Loucy (cell line): ENCODE measurements at regions not wholly inside any gene's neighbourhood (a gene's known extent, or its start where the extent isn't known, plus 50 kb on each side); places are given as distances from the start of the nearest gene placed in this dataset.

Experiments
- H2AFZ ChIP-seq: fragments of 200-600 bp; sonication (generic); 2 replicates; pipeline ENCODE4 v1.6.0; 2016; ENCODE audit warnings: antibody characterized with exemption, mild to moderate bottlenecking, low read length, moderate library complexity
- H3F3A ChIP-seq: fragments of 200-600 bp; 2 replicates; pipeline ENCODE4 v1.6.0; 2016; ENCODE audit warnings: antibody characterized with exemption, low read depth, mild to moderate bottlenecking
- H3K27me3 ChIP-seq: fragments of 200-600 bp; sonication (generic); 2 replicates; pipeline ENCODE4 v1.6.1; 2014; ENCODE audit warnings: low read length, mild to moderate bottlenecking; ENCODE audit not compliant: insufficient read depth, poor library complexity, severe bottlenecking
- H3K36me3 ChIP-seq: fragments of 200-600 bp; sonication (generic); 2 replicates; pipeline ENCODE4 v1.6.1; 2016; ENCODE audit warnings: low read length; ENCODE audit not compliant: insufficient read depth
- H3K4me1 ChIP-seq: fragments of 200-600 bp; sonication (generic); 2 replicates; pipeline ENCODE4 v1.5.1; 2014; ENCODE audit warnings: low read length, mild to moderate bottlenecking; ENCODE audit not compliant: insufficient read depth, poor library complexity, severe bottlenecking
- H3K4me2 ChIP-seq: fragments of 200-600 bp; sonication (generic); 2 replicates; pipeline ENCODE4 v1.6.0; 2014; ENCODE audit warnings: antibody characterized with exemption, low read length, low read depth, mild to moderate bottlenecking; ENCODE audit not compliant: poor library complexity, severe bottlenecking
- H3K4me3 ChIP-seq: fragments of 200-600 bp; sonication (generic); 2 replicates; pipeline ENCODE4 v1.5.1; 2014; ENCODE audit warnings: low read length, mild to moderate bottlenecking, mixed read lengths; ENCODE audit not compliant: poor library complexity, severe bottlenecking
- H3K79me2 ChIP-seq: fragments of 200-600 bp; sonication (generic); 2 replicates; pipeline ENCODE4 v1.6.1; 2014; ENCODE audit warnings: low read length; ENCODE audit not compliant: insufficient read depth
- H3K9ac ChIP-seq: fragments of 200-600 bp; sonication (generic); 2 replicates; pipeline ENCODE4 v1.6.0; 2014; ENCODE audit warnings: mild to moderate bottlenecking, low read depth, low read length, moderate library complexity; ENCODE audit not compliant: poor library complexity, severe bottlenecking
- H3K9me2 ChIP-seq: fragments of 200-600 bp; sonication (generic); replicated peaks from 2 replicates; pipeline ENCODE4 v1.6.1; 2016; ENCODE audit warnings: low read depth, low read length, mixed read lengths
- H3K9me3 ChIP-seq: fragments of 200-600 bp; sonication (generic); 2 replicates; pipeline ENCODE4 v1.6.1; 2014; ENCODE audit warnings: mild to moderate bottlenecking, antibody characterized with exemption, low read length, low read depth; ENCODE audit not compliant: insufficient read depth
- H4K20me1 ChIP-seq: fragments of 200-600 bp; sonication (generic); 2 replicates; pipeline ENCODE4 v1.6.0; 2014; ENCODE audit warnings: antibody characterized with exemption, low read length, mild to moderate bottlenecking; ENCODE audit not compliant: insufficient read depth, poor library complexity, severe bottlenecking
- EZH2phosphoT487 ChIP-seq: fragments of 200-600 bp; IDR thresholded peaks from 2 replicates; pipeline ENCODE4 v1.6.1; 2018; ENCODE audit warnings: antibody characterized with exemption, mild to moderate bottlenecking, moderate library complexity, borderline replicate concordance
- TF ChIP-seq, protein P1 (sequence below): fragments of 200-600 bp; sonication (generic); conservative IDR thresholded peaks from 2 replicates; pipeline ENCODE4 v1.5.1; 2014; ENCODE audit warnings: mild to moderate bottlenecking, antibody characterized with exemption, low read length

DNA sequence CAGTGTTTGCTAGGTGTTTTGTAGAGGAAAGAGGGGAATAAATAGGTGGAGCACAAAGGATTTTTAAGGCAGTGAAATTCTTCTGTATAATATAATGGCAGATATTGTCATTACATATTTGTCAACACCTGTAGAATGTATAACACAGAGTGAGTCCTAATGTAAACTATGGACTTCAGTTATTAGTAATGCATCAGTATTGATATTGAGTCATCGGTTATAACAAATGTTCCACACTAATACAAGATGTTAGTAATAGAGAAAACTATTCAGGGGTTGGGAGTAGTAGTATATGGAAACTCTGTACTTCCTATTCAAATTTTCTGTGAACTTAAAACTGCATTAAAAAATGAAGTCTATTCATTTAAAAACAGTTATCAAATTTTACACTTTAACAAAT is 299.2 kb downstream of the UBE3D start:
- H4K20me1 ChIP-seq: no peaks in the 10 kb centered on the region
- no peaks in the 10 kb centered on the region for H3K9me2 ChIP-seq
- H3K4me2 ChIP-seq: no peak overlapping the region
- no peaks in the 10 kb centered on the region for H3K27me3 ChIP-seq
- no peaks in the 10 kb centered on the region for H3K9me3 ChIP-seq
- no peaks in the 10 kb centered on the region for H3K36me3 ChIP-seq
- H2AFZ ChIP-seq: no peak overlapping the region
- no peaks in the 10 kb centered on the region for H3F3A ChIP-seq
- no peak overlapping the region for H3K4me3 ChIP-seq
- H3K9ac ChIP-seq: no peak overlapping the region
- H3K4me1 ChIP-seq: no peaks in the 10 kb centered on the region
- TF ChIP-seq, protein P1, sequence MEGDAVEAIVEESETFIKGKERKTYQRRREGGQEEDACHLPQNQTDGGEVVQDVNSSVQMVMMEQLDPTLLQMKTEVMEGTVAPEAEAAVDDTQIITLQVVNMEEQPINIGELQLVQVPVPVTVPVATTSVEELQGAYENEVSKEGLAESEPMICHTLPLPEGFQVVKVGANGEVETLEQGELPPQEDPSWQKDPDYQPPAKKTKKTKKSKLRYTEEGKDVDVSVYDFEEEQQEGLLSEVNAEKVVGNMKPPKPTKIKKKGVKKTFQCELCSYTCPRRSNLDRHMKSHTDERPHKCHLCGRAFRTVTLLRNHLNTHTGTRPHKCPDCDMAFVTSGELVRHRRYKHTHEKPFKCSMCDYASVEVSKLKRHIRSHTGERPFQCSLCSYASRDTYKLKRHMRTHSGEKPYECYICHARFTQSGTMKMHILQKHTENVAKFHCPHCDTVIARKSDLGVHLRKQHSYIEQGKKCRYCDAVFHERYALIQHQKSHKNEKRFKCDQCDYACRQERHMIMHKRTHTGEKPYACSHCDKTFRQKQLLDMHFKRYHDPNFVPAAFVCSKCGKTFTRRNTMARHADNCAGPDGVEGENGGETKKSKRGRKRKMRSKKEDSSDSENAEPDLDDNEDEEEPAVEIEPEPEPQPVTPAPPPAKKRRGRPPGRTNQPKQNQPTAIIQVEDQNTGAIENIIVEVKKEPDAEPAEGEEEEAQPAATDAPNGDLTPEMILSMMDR: no peak
- TF ChIP-seq EZH2phosphoT487: no peak
- no peaks in the 10 kb centered on the region for H3K79me2 ChIP-seq

DNA sequence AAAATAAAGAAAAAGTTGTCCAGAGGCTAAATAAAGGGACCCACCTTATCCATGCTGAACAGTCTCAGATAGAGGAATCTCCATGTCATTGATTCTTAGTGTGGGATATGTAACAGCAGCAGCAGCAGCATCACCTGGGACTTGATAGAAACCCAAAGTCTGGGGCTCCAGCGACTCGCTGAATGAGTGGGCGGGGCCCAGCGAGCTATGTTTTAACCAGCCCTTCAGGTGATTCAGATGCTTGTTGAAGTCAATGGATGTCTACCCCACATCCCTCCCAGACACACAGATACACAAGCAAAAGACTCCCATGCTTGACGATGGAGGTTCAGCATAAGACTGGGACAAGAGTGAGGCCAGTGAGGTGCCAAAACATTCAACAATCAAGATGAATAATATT is 298.6 kb downstream of the UBE3D start:
- Histone ChIP-seq H3K9me2 (no peaks in the 10 kb centered on the region), H2AFZ (no peak overlapping the region), H3F3A (no peaks in the 10 kb centered on the region), H3K9ac (no peak overlapping the region), H3K79me2 (no peaks in the 10 kb centered on the region), H4K20me1 (no peaks in the 10 kb centered on the region), H3K27me3 (no peaks in the 10 kb centered on the region), H3K9me3 (no peaks in the 10 kb centered on the region), H3K36me3 (no peaks in the 10 kb centered on the region), H3K4me2 (no peak overlapping the region), H3K4me1 (no peaks in the 10 kb centered on the region), H3K4me3 (no peak overlapping the region)
- TF ChIP-seq EZH2phosphoT487: no peak
- TF ChIP-seq, protein P1: no peak

DNA sequence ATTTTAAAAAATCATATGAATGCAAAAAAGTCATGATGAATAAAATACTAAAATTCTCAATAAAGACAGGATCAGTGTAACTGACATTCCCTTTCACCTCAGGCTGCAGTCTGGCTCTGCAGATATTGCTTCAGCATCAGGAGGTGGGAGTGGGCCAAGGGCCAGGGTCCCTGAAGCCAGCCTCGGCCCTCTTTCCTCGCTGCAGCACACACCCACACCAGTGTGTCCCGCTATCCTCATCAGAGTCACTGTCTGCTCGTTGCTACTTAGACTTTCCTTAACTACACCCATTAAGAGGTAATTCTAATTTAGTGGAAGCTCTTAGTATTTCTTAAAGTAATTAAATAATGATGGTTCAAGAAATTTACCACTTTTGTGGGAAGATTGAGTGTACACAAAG is 298.2 kb downstream of the UBE3D start:
- Histone ChIP-seq H3K36me3 (no peaks in the 10 kb centered on the region), H3K9me2 (no peaks in the 10 kb centered on the region), H3K9ac (no peak overlapping the region), H3K79me2 (no peaks in the 10 kb centered on the region), H3K4me2 (no peak overlapping the region), H3K9me3 (no peaks in the 10 kb centered on the region), H2AFZ (no peak overlapping the region), H3K4me1 (no peaks in the 10 kb centered on the region), H3K27me3 (no peaks in the 10 kb centered on the region), H3K4me3 (no peak overlapping the region), H4K20me1 (no peaks in the 10 kb centered on the region), H3F3A (no peaks in the 10 kb centered on the region)
- TF ChIP-seq, protein P1: no peak
- TF ChIP-seq EZH2phosphoT487: no peak
